Activated T-helper 1 cell treated with anti-CD3 and anti-CD28 coated beads, Interleukin-12 subunit alpha, Interleukin-12 subunit beta, Interleukin-2, Interleukin-4 antibody, amounts not matched to agents 30 ng/mL and 10 ng/mL and 1 ng/mL, durations not matched to agents 14 hours and 24 hours and 36 hours (primary cell): ENCODE measurements at regions not wholly inside any gene's neighbourhood (a gene's known extent, or its start where the extent isn't known, plus 50 kb on each side); places are given as distances from the start of the nearest gene placed in this dataset.

Source experiments
- DNase-seq: peaks from one replicate; pipeline ENCODE4 v3.0.0; 2021; ENCODE audit warnings: low spot score
- H3K27ac Mint-ChIP-seq: one replicate; pipeline ENCODE4 v1.8.0; 2021; ENCODE audit warnings: mild to moderate bottlenecking, mixed read lengths
- H3K27me3 Mint-ChIP-seq: one replicate; pipeline ENCODE4 v1.8.0; 2022; ENCODE audit warnings: mild to moderate bottlenecking, moderate library complexity, mixed read lengths; ENCODE audit not compliant: insufficient read depth
- H3K36me3 Mint-ChIP-seq: one replicate; pipeline ENCODE4 v1.8.0; 2021; ENCODE audit warnings: low read depth, mixed read lengths
- H3K4me1 Mint-ChIP-seq: one replicate; pipeline ENCODE4 v1.8.0; 2021; ENCODE audit warnings: low read depth, mixed read lengths
- H3K4me3 Mint-ChIP-seq: one replicate; pipeline ENCODE4 v1.8.0; 2021; ENCODE audit warnings: mild to moderate bottlenecking, moderate library complexity, mixed read lengths
- H3K9me3 Mint-ChIP-seq: one replicate; pipeline ENCODE4 v1.8.0; 2021; ENCODE audit warnings: mixed read lengths
- intact Hi-C: fragments of 100-400 bp; cut with micrococcal nuclease; formaldehyde crosslinking; loops from one replicate; pipeline ENCODE4 v1.15.1; 2024

GRCh38 chr3:13197795-13198194, 124.6 kb upstream of the IQSEC1 start:
- Mint-ChIP-seq H3K27me3 (peaks cover 10% of the 10 kb centered on the region), H3K4me3 (no peak overlapping the region), H3K36me3 (no peaks in the 10 kb centered on the region), H3K4me1 (peaks cover 5% of the 10 kb centered on the region), H3K27ac (no peak overlapping the region), H3K9me3 (no peaks in the 10 kb centered on the region)
- no peak for DNase-seq
- intact Hi-C loops = no loop called here

- no peak overlapping the region for H3K4me3 Mint-ChIP-seq
- H3K27me3 Mint-ChIP-seq = peaks cover 8% of the 10 kb centered on the region
- no peak for DNase-seq
- peaks cover 5% of the 10 kb centered on the region for H3K4me1 Mint-ChIP-seq
- no peaks in the 10 kb centered on the region for H3K9me3 Mint-ChIP-seq
- H3K27ac Mint-ChIP-seq = no peak overlapping the region
- intact Hi-C loops = no loop called here
- no peaks in the 10 kb centered on the region for H3K36me3 Mint-ChIP-seq
These were observed 124.1 kb upstream of the IQSEC1 start for GRCh38 chr3:13197281-13197680.

DNA sequence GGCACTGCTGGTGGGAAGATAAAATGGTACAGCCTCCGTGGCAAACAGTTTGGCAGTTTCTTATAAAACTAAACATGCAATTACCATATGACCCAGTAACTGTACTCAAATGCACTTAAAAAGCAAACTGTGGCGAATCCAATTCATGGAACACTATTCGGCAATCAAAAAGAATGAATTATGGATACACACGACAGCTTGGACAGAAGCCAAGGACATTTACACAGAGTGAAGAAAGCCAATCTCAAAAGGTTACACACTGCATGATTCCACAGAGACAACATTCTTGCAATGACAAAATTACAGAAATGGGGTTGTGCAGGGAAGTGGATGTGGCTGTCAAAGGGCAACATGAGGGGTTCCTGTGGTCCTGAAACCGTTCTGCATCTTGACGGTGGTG, 122.1 kb upstream of the IQSEC1 start:
- Mint-ChIP-seq H3K9me3 (no peaks in the 10 kb centered on the region), H3K27me3 (peaks cover 5% of the 10 kb centered on the region), H3K4me3 (no peak overlapping the region), H3K27ac (no peak overlapping the region), H3K4me1 (peaks cover 8% of the 10 kb centered on the region), H3K36me3 (no peaks in the 10 kb centered on the region)
- intact Hi-C loops = no loop called here
- no peak for DNase-seq

- intact Hi-C loops = no loop called here
- peaks cover 16% of the 10 kb centered on the region for H3K4me1 Mint-ChIP-seq
- H3K4me3 Mint-ChIP-seq = no peak overlapping the region
- no peak overlapping the region for H3K27ac Mint-ChIP-seq
- peaks cover 5% of the 10 kb centered on the region for H3K27me3 Mint-ChIP-seq
- H3K36me3 Mint-ChIP-seq = peaks cover 1% of the 10 kb centered on the region
- H3K9me3 Mint-ChIP-seq = peaks cover 2% of the 10 kb centered on the region
- no peak for DNase-seq
These were observed 121.3 kb upstream of the IQSEC1 start for GRCh38 chr3:13194285-13195209.

- intact Hi-C loops = no loop called here
- Mint-ChIP-seq H3K27ac (no peak overlapping the region), H3K36me3 (peaks cover 4% of the 10 kb centered on the region), H3K4me3 (no peak overlapping the region), H3K4me1 (peaks cover 19% of the 10 kb centered on the region), H3K27me3 (peaks cover 5% of the 10 kb centered on the region), H3K9me3 (peaks cover 6% of the 10 kb centered on the region)
- no peak for DNase-seq
These were observed 120.4 kb upstream of the IQSEC1 start for GRCh38 chr3:13193320-13194284.

- H3K27ac Mint-ChIP-seq = no peak overlapping the region
- intact Hi-C loops = no loop called here
- peaks cover 10% of the 10 kb centered on the region for H3K9me3 Mint-ChIP-seq
- no peak for DNase-seq
- peaks cover 19% of the 10 kb centered on the region for H3K4me1 Mint-ChIP-seq
- peaks cover 7% of the 10 kb centered on the region for H3K27me3 Mint-ChIP-seq
- no peak overlapping the region for H3K4me3 Mint-ChIP-seq
- H3K36me3 Mint-ChIP-seq = peaks cover 4% of the 10 kb centered on the region
These were observed 119.4 kb upstream of the IQSEC1 start for GRCh38 chr3:13192471-13193213.

DNA sequence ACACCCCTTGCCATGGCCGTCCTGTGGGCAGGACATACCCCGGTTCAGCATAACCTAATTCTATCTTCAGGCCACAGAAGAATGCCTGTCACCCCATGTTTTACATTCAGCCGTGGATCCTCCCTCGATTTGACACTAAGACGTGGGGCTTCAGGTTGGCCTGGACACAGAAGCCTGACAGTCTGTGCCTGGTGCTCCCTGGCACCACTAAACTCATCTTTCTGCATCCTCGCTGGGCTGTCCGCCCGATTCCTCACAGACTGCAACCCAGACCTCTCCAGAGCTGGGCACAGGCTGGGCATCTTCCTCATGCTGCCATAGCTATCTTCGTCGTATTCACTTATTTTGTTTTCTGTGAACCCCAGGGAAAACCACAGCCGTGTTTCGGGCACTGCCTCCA, 117.8 kb upstream of the IQSEC1 start:
- H3K9me3 Mint-ChIP-seq = peaks cover 10% of the 10 kb centered on the region
- no peak for DNase-seq
- H3K27me3 Mint-ChIP-seq = peaks cover 5% of the 10 kb centered on the region
- no peak overlapping the region for H3K4me3 Mint-ChIP-seq
- H3K27ac Mint-ChIP-seq = no peak overlapping the region
- peaks cover 19% of the 10 kb centered on the region for H3K4me1 Mint-ChIP-seq
- H3K36me3 Mint-ChIP-seq = peaks cover 4% of the 10 kb centered on the region
- intact Hi-C loops = no loop called here

DNA sequence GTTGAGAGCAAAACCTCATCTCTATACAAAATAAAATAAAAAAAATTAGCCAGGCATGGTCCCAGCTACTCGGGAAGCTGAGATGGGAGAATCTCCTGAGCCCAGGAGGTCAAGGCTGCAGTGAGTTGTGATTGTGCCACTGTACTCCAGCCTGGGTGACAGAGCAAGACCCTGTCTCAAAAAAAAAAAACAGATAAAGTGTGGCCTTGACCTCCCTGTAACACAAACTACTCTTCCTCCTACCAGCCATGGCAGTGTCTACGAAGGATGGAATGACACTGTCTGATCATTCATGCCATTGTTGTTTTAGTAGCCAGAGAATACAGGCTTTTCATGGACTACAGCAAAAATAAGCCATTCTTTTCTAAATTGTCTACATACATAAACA, 117.1 kb upstream of the IQSEC1 start:
- peaks cover 4% of the 10 kb centered on the region for H3K27me3 Mint-ChIP-seq
- H3K9me3 Mint-ChIP-seq = peaks cover 10% of the 10 kb centered on the region
- peaks cover 4% of the 10 kb centered on the region for H3K36me3 Mint-ChIP-seq
- no peak for DNase-seq
- peaks cover 15% of the 10 kb centered on the region for H3K4me1 Mint-ChIP-seq
- intact Hi-C loops = no loop called here
- no peak overlapping the region for H3K4me3 Mint-ChIP-seq
- H3K27ac Mint-ChIP-seq = no peak overlapping the region

DNA sequence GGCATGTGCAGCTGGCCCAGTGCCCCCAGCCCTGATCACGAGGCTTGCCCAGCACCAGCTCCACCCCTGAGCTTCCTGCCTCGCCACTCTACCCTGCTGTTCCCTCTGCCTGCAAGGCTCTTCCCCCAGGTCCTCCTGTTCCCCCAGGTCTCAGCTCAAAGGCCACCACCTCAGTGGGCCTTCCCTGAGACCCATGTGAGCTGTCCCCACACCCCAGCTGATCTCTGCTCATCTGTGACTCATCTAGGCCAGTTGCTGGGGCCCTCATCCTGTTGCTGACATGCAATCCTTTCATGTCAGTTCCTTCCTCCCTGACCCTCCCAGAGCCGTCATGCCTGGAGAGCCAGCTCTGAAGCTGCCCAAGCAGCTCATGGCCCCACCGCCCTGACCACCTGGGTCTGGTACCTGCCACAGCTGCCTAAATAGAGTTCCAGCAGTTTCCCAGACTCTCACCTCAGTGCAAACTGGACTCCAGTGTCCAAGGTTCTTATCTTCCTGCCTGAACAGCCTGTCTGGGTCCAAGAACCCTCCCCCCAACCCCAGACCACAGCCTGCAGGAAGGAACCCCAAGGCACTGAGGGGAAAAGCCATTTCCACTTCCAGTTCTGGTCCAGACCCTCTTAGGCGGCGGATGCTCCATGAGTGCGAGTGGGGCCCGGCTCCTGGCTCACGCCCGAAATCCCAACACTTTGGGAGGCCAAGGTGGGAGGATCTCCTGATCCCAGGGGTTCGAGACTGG, 116.6 kb upstream of the IQSEC1 start:
- intact Hi-C loops = no loop called here
- Mint-ChIP-seq H3K9me3 (peaks cover 10% of the 10 kb centered on the region), H3K36me3 (peaks cover 4% of the 10 kb centered on the region), H3K27me3 (peaks cover 7% of the 10 kb centered on the region), H3K4me3 (peak overlapping the region; percentile 37), H3K4me1 (peaks cover 15% of the 10 kb centered on the region), H3K27ac (peak overlapping the region; percentile 82)
- no peak for DNase-seq

DNA sequence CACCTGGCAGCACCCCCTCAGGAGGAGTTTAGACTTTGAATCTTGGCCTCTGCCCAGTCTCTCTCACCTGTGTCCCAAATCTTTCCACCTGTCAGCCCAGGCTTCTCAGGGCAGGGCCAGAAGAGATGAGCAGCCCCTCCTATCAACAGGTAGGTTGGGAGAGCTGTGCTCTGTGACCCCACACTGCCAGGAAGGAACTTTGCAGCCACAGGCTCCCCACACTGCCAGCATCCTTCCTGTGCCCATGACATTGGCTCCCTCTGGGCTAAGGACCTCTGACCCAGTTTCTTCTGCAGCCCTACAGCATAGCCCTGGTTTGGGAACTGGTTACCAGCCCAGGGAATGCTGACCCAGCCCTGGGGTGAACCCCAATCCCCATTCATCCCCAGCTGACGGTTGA, 115.7 kb upstream of the IQSEC1 start:
- Mint-ChIP-seq H3K27ac (no peak overlapping the region), H3K4me1 (peaks cover 15% of the 10 kb centered on the region), H3K36me3 (peaks cover 4% of the 10 kb centered on the region), H3K9me3 (peaks cover 10% of the 10 kb centered on the region), H3K27me3 (peaks cover 8% of the 10 kb centered on the region), H3K4me3 (no peak overlapping the region)
- DNase-seq = no peak
- intact Hi-C loops = no loop called here

DNA sequence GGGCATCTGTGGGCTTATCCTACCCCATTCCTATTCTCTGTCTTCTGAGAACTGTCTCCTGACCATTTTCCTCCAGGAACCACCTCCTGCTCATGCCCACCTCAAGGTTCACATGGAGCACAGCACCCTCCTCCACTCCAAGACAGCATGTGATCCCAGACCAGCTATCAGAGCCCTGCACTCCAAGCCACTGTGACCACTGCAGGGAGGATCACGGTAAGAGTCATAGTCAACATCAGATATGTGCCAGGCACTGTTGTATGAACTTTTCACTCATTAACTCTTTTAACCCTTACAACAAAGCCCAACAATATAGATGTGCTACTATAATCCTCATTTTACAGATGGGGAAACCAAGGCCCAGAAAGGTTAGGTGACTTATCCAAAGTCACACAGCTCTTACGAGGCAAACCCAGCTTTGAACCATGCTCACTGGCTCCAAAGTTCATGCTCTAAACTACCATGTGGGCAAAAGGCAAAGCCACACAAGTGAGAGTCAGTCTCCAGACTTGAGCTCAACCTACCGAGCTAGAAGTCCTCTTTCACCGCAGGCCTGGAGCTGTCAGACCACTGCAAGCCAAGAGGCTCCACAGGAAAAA, 115.1 kb upstream of the IQSEC1 start:
- H3K9me3 Mint-ChIP-seq = peaks cover 10% of the 10 kb centered on the region
- intact Hi-C loops = no loop called here
- no peak for DNase-seq
- H3K36me3 Mint-ChIP-seq = peaks cover 4% of the 10 kb centered on the region
- H3K4me1 Mint-ChIP-seq = peaks cover 15% of the 10 kb centered on the region
- H3K27me3 Mint-ChIP-seq = peaks cover 10% of the 10 kb centered on the region
- no peak overlapping the region for H3K4me3 Mint-ChIP-seq
- H3K27ac Mint-ChIP-seq = no peak overlapping the region

GRCh38 chr3:13187593-13187992, 114.4 kb upstream of the IQSEC1 start:
- intact Hi-C loops = no loop called here
- H3K36me3 Mint-ChIP-seq = peaks cover 4% of the 10 kb centered on the region
- H3K27me3 Mint-ChIP-seq = peaks cover 10% of the 10 kb centered on the region
- no peak for DNase-seq
- no peak overlapping the region for H3K4me3 Mint-ChIP-seq
- peaks cover 15% of the 10 kb centered on the region for H3K4me1 Mint-ChIP-seq
- H3K27ac Mint-ChIP-seq = no peak overlapping the region
- peaks cover 10% of the 10 kb centered on the region for H3K9me3 Mint-ChIP-seq
